ENCODE measurements at regions not wholly inside any gene's neighbourhood (a gene's known extent, or its start where the extent isn't known, plus 50 kb on each side); places are given as distances from the start of the nearest gene placed in this dataset.

- Histone ChIP-seq H3K9me3 (no peaks in the 10 kb centered on the region), H3K36me3 (no peaks in the 10 kb centered on the region), H3K27ac (no peak overlapping the region), H3K4me3 (no peak overlapping the region), H3K27me3 (ENCODE audit: low read depth) (no peaks in the 10 kb centered on the region), H3K4me1 (no peaks in the 10 kb centered on the region)
- intact Hi-C loops (cut with DNase I): no loop called here
- no peak for DNase-seq
- ATAC-seq: no peak
- TF ChIP-seq CTCF (IDR thresholded peaks at IDR 0.05): no peak
Measured at GRCh38 chr5:2111569-2112105, 228.9 kb upstream of the IRX4 start.

- no peak for TF ChIP-seq CTCF (IDR thresholded peaks at IDR 0.05)
- Histone ChIP-seq H3K9me3 (no peaks in the 10 kb centered on the region), H3K36me3 (no peaks in the 10 kb centered on the region), H3K4me1 (no peaks in the 10 kb centered on the region), H3K27me3 (ENCODE audit: low read depth) (no peaks in the 10 kb centered on the region), H3K27ac (no peak overlapping the region), H3K4me3 (no peak overlapping the region)
- DNase-seq: no peak
- intact Hi-C loops (cut with DNase I): no loop called here
- ATAC-seq: no peak
Measured at GRCh38 chr5:2110934-2111462, 228.3 kb upstream of the IRX4 start.

GRCh38 chr5:2110137-2110933 lies 227.6 kb upstream of the IRX4 start:
- intact Hi-C loops (cut with DNase I): no loop called here

GRCh38 chr5:2109566-2109965 lies 226.8 kb upstream of the IRX4 start:
- H3K27ac ChIP-seq: no peak overlapping the region
- no peak for TF ChIP-seq CTCF (IDR thresholded peaks at IDR 0.05)
- no peaks in the 10 kb centered on the region for H3K27me3 ChIP-seq (ENCODE audit: low read depth)
- H3K36me3 ChIP-seq: no peaks in the 10 kb centered on the region
- H3K9me3 ChIP-seq: no peaks in the 10 kb centered on the region
- DNase-seq (no peak), ATAC-seq (no peak)
- H3K4me3 ChIP-seq: no peak overlapping the region
- intact Hi-C loops (cut with DNase I): no loop called here
- H3K4me1 ChIP-seq: no peaks in the 10 kb centered on the region

More at GRCh38 chr5:2110137-2110933, 227.6 kb upstream of the IRX4 start:
- DNase-seq (no peak), ATAC-seq (no peak)
- Histone ChIP-seq H3K4me3 (no peak overlapping the region), H3K9me3 (no peaks in the 10 kb centered on the region), H3K27me3 (ENCODE audit: low read depth) (no peaks in the 10 kb centered on the region), H3K36me3 (no peaks in the 10 kb centered on the region), H3K4me1 (no peaks in the 10 kb centered on the region), H3K27ac (no peak overlapping the region)
- TF ChIP-seq CTCF (IDR thresholded peaks at IDR 0.05): no peak

- DNase-seq (no peak), ATAC-seq (no peak)
- Histone ChIP-seq H3K4me1 (no peaks in the 10 kb centered on the region), H3K4me3 (no peak overlapping the region), H3K27ac (no peak overlapping the region), H3K9me3 (no peaks in the 10 kb centered on the region), H3K27me3 (ENCODE audit: low read depth) (no peaks in the 10 kb centered on the region), H3K36me3 (no peaks in the 10 kb centered on the region)
- TF ChIP-seq CTCF (IDR thresholded peaks at IDR 0.05): no peak
- intact Hi-C loops (cut with DNase I): no loop called here
Measured at GRCh38 chr5:2106721-2107120, 224.0 kb upstream of the IRX4 start.

Measured in lower lobe of right lung (tissue), 2 donors.